ENCODE measurements at regions not wholly inside any gene's neighbourhood (a gene's known extent, or its start where the extent isn't known, plus 50 kb on each side); places are given as distances from the start of the nearest gene placed in this dataset.

- TF ChIP-seq CTCF (IDR thresholded peaks at IDR 0.05) (no peak), POLR2AphosphoS5 (IDR thresholded peaks at IDR 0.05) (no peak)
Measured at GRCh38 chr9:134585021-134585561, 56.5 kb upstream of the COL5A1 start.

Measured in prostate gland (tissue), 2 donors.